Head of caudate nucleus (tissue), 42 donors: ENCODE measurements at regions not wholly inside any gene's neighbourhood (a gene's known extent, or its start where the extent isn't known, plus 50 kb on each side); places are given as distances from the start of the nearest gene placed in this dataset.

Experiments used
- DNase-seq, 42 donors: peaks; one replicate each; pipeline versions ENCODE4 v3.0.0 to v3.0.0-alpha.2; 2020 to 2021; ENCODE audit warnings: mixed read lengths in 7 of 42
- intact Hi-C: fragments of 100-400 bp; cut with DNase I; formaldehyde crosslinking; loops from one replicate; pipeline ENCODE4 v1.15.0; 2022

GRCh38 chr11:69922596-69923111 lies 103.4 kb upstream of the FGF3 start:
- intact Hi-C loops, result no loop called here

GRCh38 chr11:69923196-69923595 lies 104.0 kb upstream of the FGF3 start:
- intact Hi-C loops, result no loop called here

More at GRCh38 chr11:69922596-69923111, 103.4 kb upstream of the FGF3 start:
- DNase-seq, result peak in 5 of 42 donors; percentile 1 to 14 (median 4)

GRCh38 chr11:69923641-69924307 lies 104.6 kb upstream of the FGF3 start:
- DNase-seq, result no peak
- intact Hi-C loops, result no loop called here

More at GRCh38 chr11:69923196-69923595, 104.0 kb upstream of the FGF3 start:
- DNase-seq, result peak in 1 of 42 donors; percentile 1

- intact Hi-C loops, result no loop called here
- DNase-seq, result no peak
These were observed 105.3 kb upstream of the FGF3 start for GRCh38 chr11:69924308-69925161.

DNA sequence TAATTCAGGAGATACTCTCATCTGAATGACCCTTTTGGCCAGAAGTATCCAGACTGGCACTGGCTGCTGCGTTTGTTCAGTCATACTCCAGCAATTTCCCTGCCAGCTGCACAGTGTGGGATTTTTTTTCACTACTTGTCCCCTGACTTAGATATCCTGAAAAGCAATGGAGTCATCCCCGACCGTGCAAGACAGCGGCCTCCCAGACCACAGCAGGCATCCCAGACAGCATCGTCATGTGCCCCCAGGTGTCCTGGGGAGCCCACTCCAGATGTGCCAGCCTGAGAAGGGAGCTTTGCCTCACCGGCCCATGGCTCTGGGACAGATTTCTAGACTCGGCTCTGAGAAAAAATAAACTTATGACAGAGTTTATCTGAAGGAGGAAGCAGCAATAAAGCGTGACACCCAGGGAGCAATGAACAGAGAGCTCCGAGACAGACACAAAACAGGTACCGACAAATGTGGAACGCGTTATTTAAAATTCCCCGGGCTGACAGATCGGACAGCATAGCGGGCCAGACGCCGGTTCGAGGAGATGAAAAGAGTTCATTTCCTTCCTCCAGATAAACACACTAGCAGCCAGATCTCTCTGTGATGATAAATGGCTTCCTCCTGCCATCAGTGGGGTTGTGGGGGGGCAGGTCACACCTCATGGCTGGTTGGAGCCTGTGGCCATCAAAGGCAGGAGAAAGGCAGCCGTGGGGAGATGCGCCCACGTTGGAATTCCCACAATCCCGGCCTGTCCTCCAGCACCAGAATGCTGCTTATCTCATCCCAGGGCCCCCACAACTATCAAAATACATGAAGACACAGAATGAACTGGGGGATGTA lies 106.4 kb upstream of the FGF3 start:
- intact Hi-C loops, result no loop called here
- no peak for DNase-seq

- DNase-seq, result no peak
- intact Hi-C loops, result no loop called here
These were observed 107.3 kb upstream of the FGF3 start for GRCh38 chr11:69926376-69927050.

DNA sequence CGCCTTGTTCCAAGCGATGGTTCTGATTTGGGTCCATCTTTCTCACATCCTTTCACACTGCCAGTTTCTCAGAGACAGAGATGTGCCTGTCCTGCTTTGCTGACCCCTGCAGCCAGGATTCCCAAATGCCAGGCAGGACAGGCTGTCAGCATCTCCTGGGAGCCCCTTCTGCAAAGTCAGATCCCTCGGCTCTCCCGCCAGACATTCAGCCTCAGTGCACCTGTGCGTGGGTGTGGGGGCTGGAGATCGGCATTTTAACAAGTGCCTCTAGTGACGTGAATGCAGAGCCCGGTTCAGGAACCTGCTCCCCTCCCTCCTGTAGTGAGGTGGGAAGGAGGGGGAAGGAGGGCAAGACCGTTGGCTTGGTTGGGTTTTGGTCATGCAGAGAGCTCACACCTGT lies 108.9 kb upstream of the FGF3 start:
- no peak for DNase-seq
- intact Hi-C loops, result no loop called here

GRCh38 chr11:69928975-69929374 lies 109.8 kb upstream of the FGF3 start:
- intact Hi-C loops, result no loop called here
- DNase-seq, result no peak

DNA sequence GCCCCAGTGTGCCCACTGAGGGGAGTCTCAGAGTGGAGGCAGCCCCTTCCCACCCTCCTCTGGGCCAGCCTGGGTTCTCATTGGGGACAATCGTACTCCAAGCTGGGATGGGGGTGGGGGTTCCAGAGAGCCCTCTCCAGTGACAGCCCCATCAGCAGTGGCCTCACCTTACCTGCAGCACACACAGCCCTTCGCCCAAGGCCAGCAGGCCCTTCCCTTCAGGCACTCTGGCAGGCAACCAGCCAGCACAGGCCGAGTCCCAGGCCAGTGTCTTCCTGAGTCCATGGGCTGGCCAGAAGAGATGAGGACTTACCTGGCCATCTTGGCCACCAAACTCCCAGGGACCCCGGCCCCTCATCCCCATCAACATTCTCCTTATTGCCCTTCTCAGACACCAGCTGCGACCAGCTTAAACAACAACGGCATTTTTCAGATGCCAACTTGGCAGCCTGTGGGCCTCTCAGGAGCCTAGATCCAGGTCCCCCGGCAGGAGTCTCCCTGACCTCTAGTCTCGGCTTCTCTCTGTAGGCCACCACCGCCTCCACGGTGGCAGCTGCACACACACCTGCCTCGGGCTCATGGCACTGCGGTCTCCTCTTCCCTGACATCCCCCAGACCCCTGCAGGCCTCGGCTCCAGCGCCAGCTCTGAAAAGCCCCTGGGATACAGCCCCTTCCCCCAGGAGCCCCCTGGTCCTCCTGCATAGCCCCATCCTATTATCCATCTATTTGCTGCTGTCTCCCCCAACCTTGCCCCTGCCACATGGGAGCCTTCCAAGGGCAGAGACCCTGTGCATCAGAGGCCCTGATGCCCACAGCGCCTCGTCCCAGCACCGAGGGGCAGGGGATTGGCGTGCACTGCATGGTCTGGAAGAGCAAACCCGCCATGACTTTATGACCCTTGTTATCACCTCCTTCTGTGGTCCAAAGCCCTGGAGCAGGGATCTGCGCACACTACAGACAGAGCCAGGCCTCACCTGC lies 111.2 kb upstream of the FGF3 start:
- intact Hi-C loops, result no loop called here
- DNase-seq, result no peak

GRCh38 chr11:69931060-69931910 lies 112.1 kb upstream of the FGF3 start:
- no peak for DNase-seq

GRCh38 chr11:69931994-69932910 lies 113.0 kb upstream of the FGF3 start:
- intact Hi-C loops, result no loop called here
- DNase-seq, result no peak

More at GRCh38 chr11:69931060-69931910, 112.1 kb upstream of the FGF3 start:
- intact Hi-C loops, result no loop called here

DNA sequence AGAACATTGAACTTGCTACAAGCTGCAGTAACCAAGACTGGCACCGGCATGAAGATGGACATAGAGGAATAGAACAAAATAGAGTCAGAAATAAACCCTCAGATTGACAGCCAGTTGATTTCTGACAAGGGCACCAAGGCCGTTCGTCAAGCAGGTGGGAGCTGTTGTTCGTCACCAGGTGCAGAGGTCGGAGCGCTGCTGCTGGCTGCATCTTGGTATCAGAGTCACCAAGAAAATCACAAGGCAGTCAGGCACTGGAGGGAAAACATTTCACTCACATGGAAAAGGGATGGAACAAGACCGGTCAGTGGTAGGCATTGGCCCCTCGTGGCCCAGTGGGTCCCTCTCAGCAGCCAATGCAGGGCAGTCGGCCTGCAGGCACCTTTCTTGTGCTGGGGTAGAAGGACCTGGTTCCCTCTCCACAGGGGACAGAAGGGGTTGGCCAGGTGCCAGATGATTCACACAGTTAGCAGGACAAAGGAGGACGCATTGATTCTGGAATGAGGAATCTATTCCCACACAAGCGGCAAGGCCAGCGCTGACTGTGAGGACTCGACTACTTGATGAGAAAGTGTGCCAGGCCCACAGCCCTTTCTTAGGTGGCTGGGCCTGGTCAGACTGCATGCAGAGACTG lies 115.8 kb upstream of the FGF3 start:
- intact Hi-C loops, result no loop called here
- no peak for DNase-seq

DNA sequence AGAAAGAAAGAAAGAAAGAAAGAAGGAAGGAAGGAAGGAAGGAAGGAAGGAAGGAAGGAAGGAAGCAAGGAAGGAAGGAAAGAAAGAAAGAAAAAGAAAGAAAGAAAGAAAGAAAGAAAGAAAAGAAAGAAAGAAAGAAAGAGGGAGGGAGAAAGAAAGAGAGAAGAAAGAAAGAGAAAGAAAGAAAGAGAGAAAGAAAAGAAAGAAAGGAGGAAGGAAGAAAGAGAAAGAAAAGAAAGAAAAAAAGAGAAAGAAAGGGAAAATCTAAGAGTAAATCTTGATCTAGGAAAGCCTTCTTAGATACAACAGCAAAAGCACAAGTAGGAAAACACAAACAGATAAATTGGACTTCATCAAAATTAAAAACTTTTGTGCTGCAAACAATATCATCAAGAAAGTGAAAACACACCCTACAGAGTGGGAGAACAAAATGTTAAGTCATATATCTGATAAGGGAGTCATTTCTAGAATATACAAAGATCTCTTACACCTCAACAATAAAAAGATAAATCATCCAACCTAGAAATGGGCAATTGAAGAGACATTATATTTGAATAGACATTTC lies 116.8 kb upstream of the FGF3 start:
- no peak for DNase-seq
- intact Hi-C loops, result no loop called here

DNA sequence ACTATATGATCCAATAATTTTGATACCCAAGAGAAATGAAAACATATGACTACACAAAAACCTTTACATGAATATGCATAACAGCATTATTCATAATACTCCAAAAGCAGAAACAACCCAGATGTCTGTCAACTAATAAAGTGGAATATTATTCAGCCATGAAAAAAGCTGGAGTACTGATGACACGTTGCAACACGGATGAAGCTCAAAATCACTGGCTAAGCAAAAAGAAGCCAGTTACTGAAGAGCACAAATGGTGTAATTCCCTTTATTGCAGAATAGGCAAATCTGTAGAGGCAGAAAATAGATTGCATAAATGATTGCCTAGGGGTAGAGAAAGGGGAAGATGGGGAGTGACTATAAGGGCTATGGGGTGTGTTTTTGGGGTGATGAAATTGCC lies 117.6 kb upstream of the FGF3 start:
- DNase-seq, result no peak
- intact Hi-C loops, result no loop called here

- DNase-seq, result peak in 1 of 42 donors; percentile 2
These were observed 119.0 kb upstream of the FGF3 start for GRCh38 chr11:69938206-69938605.

More at GRCh38 chr11:69938206-69938605, 119.0 kb upstream of the FGF3 start:
- intact Hi-C loops, result no loop called here
